Activated naive CD8-positive, alpha-beta T cell treated with anti-CD3 and anti-CD28 coated beads, Interleukin-2, amount 50 U/mL, for 24 hours (primary cell): ENCODE measurements at regions not wholly inside any gene's neighbourhood (a gene's known extent, or its start where the extent isn't known, plus 50 kb on each side); places are given as distances from the start of the nearest gene placed in this dataset.

Source experiments
- ATAC-seq: fragments of 150-1000 bp; cut with Tn5 transposase; one replicate; pipeline ENCODE4 v1.10.0; 2021
- DNase-seq: peaks from one replicate; pipeline ENCODE4 v3.0.0; 2021
- H3K27ac Mint-ChIP-seq: one replicate; pipeline ENCODE4 v1.8.0; 2021; ENCODE audit warnings: mild to moderate bottlenecking, mixed read lengths
- H3K27me3 Mint-ChIP-seq: one replicate; pipeline ENCODE4 v1.8.0; 2021; ENCODE audit warnings: mixed read lengths
- H3K36me3 Mint-ChIP-seq: one replicate; pipeline ENCODE4 v1.8.0; 2021; ENCODE audit warnings: low read depth, mixed read lengths
- H3K4me1 Mint-ChIP-seq: one replicate; pipeline ENCODE4 v1.8.0; 2021; ENCODE audit warnings: mixed read lengths
- H3K4me3 Mint-ChIP-seq: one replicate; pipeline ENCODE4 v1.8.0; 2021; ENCODE audit warnings: mild to moderate bottlenecking, moderate library complexity, mixed read lengths
- H3K9me3 Mint-ChIP-seq: one replicate; pipeline ENCODE4 v1.8.0; 2021; ENCODE audit warnings: mixed read lengths

GRCh38 chr12:82187011-82187410, 171.2 kb downstream of the CCDC59 start:
- H3K9me3 Mint-ChIP-seq = peaks cover 18% of the 10 kb centered on the region
- H3K36me3 Mint-ChIP-seq = no peaks in the 10 kb centered on the region
- no peak for DNase-seq
- ATAC-seq = no peak
- no peaks in the 10 kb centered on the region for H3K4me1 Mint-ChIP-seq
- H3K27ac Mint-ChIP-seq = no peak overlapping the region
- H3K4me3 Mint-ChIP-seq = no peak overlapping the region
- no peaks in the 10 kb centered on the region for H3K27me3 Mint-ChIP-seq

- ATAC-seq (no peak), DNase-seq (no peak)
- Mint-ChIP-seq H3K9me3 (peaks cover 18% of the 10 kb centered on the region), H3K4me3 (no peak overlapping the region), H3K4me1 (no peaks in the 10 kb centered on the region), H3K27ac (no peak overlapping the region), H3K36me3 (no peaks in the 10 kb centered on the region), H3K27me3 (no peaks in the 10 kb centered on the region)
Observed at GRCh38 chr12:82186282-82186681, 171.9 kb downstream of the CCDC59 start.

GRCh38 chr12:82184844-82185243, 173.3 kb downstream of the CCDC59 start:
- Mint-ChIP-seq H3K27me3 (no peaks in the 10 kb centered on the region), H3K9me3 (peaks cover 13% of the 10 kb centered on the region), H3K27ac (no peak overlapping the region), H3K36me3 (no peaks in the 10 kb centered on the region), H3K4me3 (no peak overlapping the region), H3K4me1 (no peaks in the 10 kb centered on the region)
- ATAC-seq = no peak
- DNase-seq = no peak

GRCh38 chr12:82182601-82183190, 175.5 kb downstream of the CCDC59 start:
- Mint-ChIP-seq H3K9me3 (peaks cover under 1% of the 10 kb centered on the region), H3K27me3 (no peaks in the 10 kb centered on the region), H3K4me3 (no peak overlapping the region), H3K36me3 (no peaks in the 10 kb centered on the region), H3K4me1 (no peaks in the 10 kb centered on the region), H3K27ac (no peak overlapping the region)
- ATAC-seq (no peak), DNase-seq (no peak)

- Mint-ChIP-seq H3K27me3 (no peaks in the 10 kb centered on the region), H3K9me3 (no peaks in the 10 kb centered on the region), H3K4me3 (no peak overlapping the region), H3K27ac (no peak overlapping the region), H3K36me3 (no peaks in the 10 kb centered on the region), H3K4me1 (no peaks in the 10 kb centered on the region)
- no peak for DNase-seq
- ATAC-seq = no peak
Observed at GRCh38 chr12:82176761-82177490, 181.3 kb downstream of the CCDC59 start.

GRCh38 chr12:82176026-82176425, 182.2 kb downstream of the CCDC59 start:
- no peak overlapping the region for H3K4me3 Mint-ChIP-seq
- no peaks in the 10 kb centered on the region for H3K27me3 Mint-ChIP-seq
- H3K9me3 Mint-ChIP-seq = no peaks in the 10 kb centered on the region
- H3K36me3 Mint-ChIP-seq = no peaks in the 10 kb centered on the region
- ATAC-seq = no peak
- no peak for DNase-seq
- no peaks in the 10 kb centered on the region for H3K4me1 Mint-ChIP-seq
- H3K27ac Mint-ChIP-seq = no peak overlapping the region

GRCh38 chr12:82174936-82175335, 183.3 kb downstream of the CCDC59 start:
- Mint-ChIP-seq H3K36me3 (no peaks in the 10 kb centered on the region), H3K9me3 (no peaks in the 10 kb centered on the region)

GRCh38 chr12:82174383-82174782, 183.8 kb downstream of the CCDC59 start:
- Mint-ChIP-seq H3K4me3 (no peak overlapping the region), H3K36me3 (no peaks in the 10 kb centered on the region), H3K4me1 (no peaks in the 10 kb centered on the region), H3K9me3 (no peaks in the 10 kb centered on the region), H3K27me3 (no peaks in the 10 kb centered on the region), H3K27ac (no peak overlapping the region)
- ATAC-seq (no peak), DNase-seq (no peak)

More at GRCh38 chr12:82174936-82175335, 183.3 kb downstream of the CCDC59 start:
- no peak for ATAC-seq
- no peak for DNase-seq
- Mint-ChIP-seq H3K4me3 (no peak overlapping the region), H3K4me1 (no peaks in the 10 kb centered on the region), H3K27ac (no peak overlapping the region), H3K27me3 (no peaks in the 10 kb centered on the region)

- peaks cover 2% of the 10 kb centered on the region for H3K9me3 Mint-ChIP-seq
- DNase-seq = no peak
- peaks cover 1% of the 10 kb centered on the region for H3K27me3 Mint-ChIP-seq
- no peak for ATAC-seq
- no peak overlapping the region for H3K4me3 Mint-ChIP-seq
- no peaks in the 10 kb centered on the region for H3K36me3 Mint-ChIP-seq
- no peaks in the 10 kb centered on the region for H3K4me1 Mint-ChIP-seq
- H3K27ac Mint-ChIP-seq = no peak overlapping the region
Observed at GRCh38 chr12:82149045-82149444, 209.1 kb downstream of the CCDC59 start.

- H3K27ac Mint-ChIP-seq = no peak overlapping the region
- H3K4me1 Mint-ChIP-seq = peaks cover 2% of the 10 kb centered on the region
- H3K4me3 Mint-ChIP-seq = no peak overlapping the region
- H3K36me3 Mint-ChIP-seq = no peaks in the 10 kb centered on the region
- peaks cover 5% of the 10 kb centered on the region for H3K9me3 Mint-ChIP-seq
- no peak for DNase-seq
- H3K27me3 Mint-ChIP-seq = peaks cover 1% of the 10 kb centered on the region
- no peak for ATAC-seq
Observed at GRCh38 chr12:82146740-82147139, 211.4 kb downstream of the CCDC59 start.

- DNase-seq (no peak), ATAC-seq (no peak)
Observed at GRCh38 chr12:82144505-82144904, 213.7 kb downstream of the CCDC59 start.

GRCh38 chr12:82132390-82132789, 225.8 kb downstream of the CCDC59 start:
- Mint-ChIP-seq H3K36me3 (no peaks in the 10 kb centered on the region), H3K27me3 (no peaks in the 10 kb centered on the region), H3K4me1 (no peaks in the 10 kb centered on the region), H3K9me3 (peaks cover 13% of the 10 kb centered on the region), H3K4me3 (no peak overlapping the region), H3K27ac (no peak overlapping the region)
- DNase-seq = no peak
- no peak for ATAC-seq

More at GRCh38 chr12:82144505-82144904, 213.7 kb downstream of the CCDC59 start:
- Mint-ChIP-seq H3K36me3 (no peaks in the 10 kb centered on the region), H3K4me3 (no peak overlapping the region), H3K9me3 (peaks cover 5% of the 10 kb centered on the region), H3K27me3 (peaks cover 1% of the 10 kb centered on the region), H3K27ac (no peak overlapping the region), H3K4me1 (peaks cover 2% of the 10 kb centered on the region)

GRCh38 chr12:82130762-82131161, 227.4 kb downstream of the CCDC59 start:
- H3K27me3 Mint-ChIP-seq = no peaks in the 10 kb centered on the region
- no peaks in the 10 kb centered on the region for H3K4me1 Mint-ChIP-seq
- H3K4me3 Mint-ChIP-seq = no peak overlapping the region
- DNase-seq (no peak), ATAC-seq (no peak)
- no peaks in the 10 kb centered on the region for H3K36me3 Mint-ChIP-seq
- H3K9me3 Mint-ChIP-seq = peaks cover under 1% of the 10 kb centered on the region
- no peak overlapping the region for H3K27ac Mint-ChIP-seq

- no peaks in the 10 kb centered on the region for H3K27me3 Mint-ChIP-seq
- DNase-seq = no peak
- H3K9me3 Mint-ChIP-seq = no peaks in the 10 kb centered on the region
Observed at GRCh38 chr12:82124711-82125380, 233.3 kb downstream of the CCDC59 start.

GRCh38 chr12:82121545-82121944, 236.6 kb downstream of the CCDC59 start:
- H3K27ac Mint-ChIP-seq = no peak overlapping the region
- H3K27me3 Mint-ChIP-seq = no peaks in the 10 kb centered on the region
- DNase-seq (no peak), ATAC-seq (no peak)
- no peaks in the 10 kb centered on the region for H3K4me1 Mint-ChIP-seq
- H3K9me3 Mint-ChIP-seq = no peaks in the 10 kb centered on the region
- H3K4me3 Mint-ChIP-seq = no peak overlapping the region
- no peaks in the 10 kb centered on the region for H3K36me3 Mint-ChIP-seq

More at GRCh38 chr12:82124711-82125380, 233.3 kb downstream of the CCDC59 start:
- Mint-ChIP-seq H3K4me1 (no peaks in the 10 kb centered on the region), H3K4me3 (no peak overlapping the region), H3K36me3 (no peaks in the 10 kb centered on the region), H3K27ac (no peak overlapping the region)
- no peak for ATAC-seq
